ENCODE measurements at regions not wholly inside any gene's neighbourhood (a gene's known extent, or its start where the extent isn't known, plus 50 kb on each side); places are given as distances from the start of the nearest gene placed in this dataset.

GRCh38 chr18:10247021-10247741 lies 207.3 kb upstream of the APCDD1 start:
- Histone ChIP-seq H3K79me2 (replicated peaks; ENCODE audit: insufficient read depth) (no peaks in the 10 kb centered on the region), H3F3A (replicated peaks; ENCODE audit: low read depth) (no peaks in the 10 kb centered on the region), H3K27ac (ENCODE audit: low read depth) (no peak overlapping the region), H3K27me3 (ENCODE audit: insufficient read depth) (no peaks in the 10 kb centered on the region), H3K4me1 (ENCODE audit: insufficient read depth) (no peaks in the 10 kb centered on the region), H3K9me2 (ENCODE audit: insufficient read depth) (no peaks in the 10 kb centered on the region; the same call in 1 of the 2 replicates), H3K36me3 (ENCODE audit: insufficient read depth) (no peaks in the 10 kb centered on the region), H2AFZ (peak overlapping the region; percentile 85), H3K4me2 (no peak overlapping the region), H3K4me3 (no peak overlapping the region), H4K20me1 (replicated peaks; ENCODE audit: insufficient read depth) (no peaks in the 10 kb centered on the region)
- Mint-ChIP-seq H3K27me3 (ENCODE audit: insufficient read depth, low read depth, poor library complexity) (peaks cover 2% of the 10 kb centered on the region), H3K9me3 (no peaks in the 10 kb centered on the region), H3K4me1 (peaks cover 15% of the 10 kb centered on the region), H3K4me3 (no peak overlapping the region), H3K36me3 (ENCODE audit: low read depth) (no peaks in the 10 kb centered on the region; the same call in 2 of the 3 replicates), H3K27ac (no peak overlapping the region)
- TF ChIP-seq ETS1 (IDR thresholded peaks at IDR 0.05) (no peak), REST (IDR thresholded peaks at IDR 0.05; ENCODE audit: unreplicated experiment) (no peak), CREB1 (CRISPR knock-in tag; IDR thresholded peaks at IDR 0.05; ENCODE audit: low read depth) (no peak), ZNF114 (CRISPR knock-in tag; IDR thresholded peaks at IDR 0.05) (no peak), EZH2 (IDR thresholded peaks at IDR 0.05; ENCODE audit: low read depth, unreplicated experiment) (no peak), ZNF462 (CRISPR knock-in tag; IDR thresholded peaks at IDR 0.05) (no peak), STAT1 (IDR thresholded peaks at IDR 0.05; ENCODE audit: unreplicated experiment) (no peak), POLR2AphosphoS5 (IDR thresholded peaks at IDR 0.05; ENCODE audit: low read depth) (no peak), EZH2phosphoT487 (IDR thresholded peaks at IDR 0.05; ENCODE audit: unreplicated experiment) (no peak), JUNB (IDR thresholded peaks at IDR 0.05; ENCODE audit: unreplicated experiment) (no peak), CTCF (conservative IDR thresholded peaks at IDR 0.05; ENCODE audit: low read depth in 2 of 2) (no peak), NANOG (IDR thresholded peaks at IDR 0.05; ENCODE audit: borderline replicate concordance) (no peak), ZNF331 (CRISPR knock-in tag; IDR thresholded peaks at IDR 0.05; ENCODE audit: low read depth) (no peak)
- ATAC-seq: peak; percentile 34
- peak; percentile 9 for DNase-seq (ENCODE audit: low spot score)
